B cell (primary cell): ENCODE measurements at regions not wholly inside any gene's neighbourhood (a gene's known extent, or its start where the extent isn't known, plus 50 kb on each side); places are given as distances from the start of the nearest gene placed in this dataset.

Source experiments
- ATAC-seq: fragments of 200-7000 bp; cut with Tn5 transposase; one replicate; pipeline ENCODE4 v1.10.0; 2021; ENCODE audit warnings: low read depth, mild to moderate bottlenecking, moderate number of reproducible peaks, moderate library complexity
- CTCF ChIA-PET: fragments of 350-600 bp; sonication (Branson Sonifier 250); formaldehyde crosslinking; loops from one replicate; lab custom pipeline; 2021; ENCODE audit warnings: antibody characterized with exemption, inconsistent platforms; lab: Charles Lee
- POLR2A ChIA-PET: fragments of 350-600 bp; sonication (Branson Sonifier 250); formaldehyde crosslinking; loops from one replicate; lab custom pipeline; 2021; ENCODE audit warnings: antibody characterized with exemption; lab: Charles Lee
- DNase-seq: peaks from one replicate; pipeline ENCODE4 v3.0.0; 2013
- H2AFZ ChIP-seq: 2 replicates; pipeline ENCODE4 v1.6.1; 2012; ENCODE audit warnings: mild to moderate bottlenecking, low read depth, low read length; ENCODE audit not compliant: insufficient read depth, poor library complexity, severe bottlenecking
- H3K27ac ChIP-seq, 2 donors: 1 replicate in 1 of 2; 2 replicates in 1 of 2; pipeline ENCODE4 v1.5.1; 2012 to 2013; ENCODE audit warnings: low read length in 2 of 2, mild to moderate bottlenecking in 2 of 2, moderate library complexity in 1 of 2
- H3K27me3 ChIP-seq, 4 experiments: fragments of 200-600 bp in 1 of 4; sonication (generic) in 1 of 4; replicated peaks in 1 of 4; 1 replicate in 2 of 4; 2 replicates in 2 of 4; pipeline versions ENCODE4 v1.6.1 to v1.7.0; 2013 to 2016; ENCODE audit warnings: low read length in 3 of 4, mild to moderate bottlenecking in 2 of 4, mixed read lengths in 1 of 4, moderate library complexity in 1 of 4; ENCODE audit not compliant: insufficient read depth in 4 of 4, control insufficient read depth in 3 of 4; ENCODE audit errors: control extremely low read depth in 1 of 4
- H3K36me3 ChIP-seq, 2 experiments: replicated peaks in 1 of 2; 1 replicate in 1 of 2; 2 replicates in 1 of 2; pipeline versions ENCODE4 v1.6.1 to v1.7.1; 2013; ENCODE audit warnings: low read length in 1 of 2; ENCODE audit not compliant: insufficient read depth in 2 of 2, control insufficient read depth in 1 of 2; ENCODE audit errors: control extremely low read depth in 1 of 2, extremely low read depth in 1 of 2
- H3K4me1 ChIP-seq, 2 donors: fragments of 200-600 bp in 1 of 2; sonication (generic) in 1 of 2; 1 replicate in 1 of 2; 2 replicates in 1 of 2; pipeline versions ENCODE4 v1.5.1 to v1.6.1; 2013 to 2017; ENCODE audit warnings: low read length in 2 of 2; ENCODE audit not compliant: control insufficient read depth in 2 of 2, insufficient read depth in 2 of 2
- H3K4me2 ChIP-seq: replicated peaks from 2 replicates; pipeline ENCODE3; 2012; ENCODE audit warnings: mild to moderate bottlenecking, low read depth, low read length; ENCODE audit not compliant: poor library complexity, severe bottlenecking
- H3K4me3 ChIP-seq, 5 experiments: fragments of 200-600 bp in 1 of 5; sonication (generic) in 1 of 5; 1 replicate in 3 of 5; 2 replicates in 2 of 5; pipeline versions ENCODE4 v1.5.1 to v1.7.0; 2011 to 2016; ENCODE audit warnings: low read length in 4 of 5, mild to moderate bottlenecking in 4 of 5, low read depth in 2 of 5, control low read depth in 1 of 5, moderate library complexity in 1 of 5; ENCODE audit not compliant: insufficient read depth in 1 of 5; ENCODE audit errors: control extremely low read depth in 1 of 5, extremely low read depth in 1 of 5
- H3K79me2 ChIP-seq: fragments of 200-600 bp; sonication (generic); one replicate; pipeline ENCODE4 v1.6.0; 2016; ENCODE audit warnings: low read length; ENCODE audit not compliant: control insufficient read depth, insufficient read depth
- H3K9ac ChIP-seq: fragments of 200-600 bp; sonication (generic); 2 replicates; pipeline ENCODE4 v1.6.1; 2017; ENCODE audit warnings: mild to moderate bottlenecking, low read length, moderate library complexity
- H3K9me3 ChIP-seq, 3 donors: one replicate each; pipeline versions ENCODE4 v1.6.1 to v1.7.1; 2013; ENCODE audit warnings: low read length in 2 of 3; ENCODE audit not compliant: control insufficient read depth in 2 of 3, insufficient read depth in 1 of 3; ENCODE audit errors: control extremely low read depth in 1 of 3
- H4K20me1 ChIP-seq: 2 replicates; pipeline ENCODE4 v1.6.0; 2012; ENCODE audit warnings: mild to moderate bottlenecking, low read length; ENCODE audit not compliant: insufficient read depth, control insufficient read depth, poor library complexity, severe bottlenecking
- H3K27ac Mint-ChIP-seq: one replicate; pipeline ENCODE4 v1.8.0; 2021; ENCODE audit warnings: mixed read lengths
- H3K27me3 Mint-ChIP-seq: one replicate; pipeline ENCODE4 v1.8.0; 2021; ENCODE audit warnings: mixed read lengths
- H3K4me1 Mint-ChIP-seq: one replicate; pipeline ENCODE4 v1.8.0; 2021; ENCODE audit warnings: mixed read lengths
- H3K4me3 Mint-ChIP-seq: one replicate; pipeline ENCODE4 v1.8.0; 2021; ENCODE audit warnings: mixed read lengths
- H3K9me3 Mint-ChIP-seq: one replicate; pipeline ENCODE4 v1.8.0; 2022; ENCODE audit warnings: mixed read lengths; ENCODE audit not compliant: insufficient read depth
- CTCF ChIP-seq: fragments of 200-600 bp; IDR thresholded peaks from one replicate; pipeline ENCODE4 v1.8.0; 2022; ENCODE audit warnings: antibody characterized with exemption, mild to moderate bottlenecking
- EZH2 ChIP-seq: IDR thresholded peaks from 2 replicates; pipeline ENCODE4 v1.6.1; 2012; ENCODE audit warnings: borderline replicate concordance, low read depth, mild to moderate bottlenecking, moderate library complexity, low read length; ENCODE audit not compliant: insufficient read depth, poor library complexity, severe bottlenecking
- WGBS: methylation state at CpG from one replicate; pipeline ENCODE4 v1.1.5; 2013; ENCODE audit warnings: missing lambda C conversion rate; ENCODE audit not compliant: insufficient coverage; 5-methylcytosine and 5-hydroxymethylcytosine counted together
- intact Hi-C: fragments of 100-400 bp; cut with micrococcal nuclease; formaldehyde crosslinking; loops from one replicate; pipeline ENCODE4 v1.10.0; 2022

DNA sequence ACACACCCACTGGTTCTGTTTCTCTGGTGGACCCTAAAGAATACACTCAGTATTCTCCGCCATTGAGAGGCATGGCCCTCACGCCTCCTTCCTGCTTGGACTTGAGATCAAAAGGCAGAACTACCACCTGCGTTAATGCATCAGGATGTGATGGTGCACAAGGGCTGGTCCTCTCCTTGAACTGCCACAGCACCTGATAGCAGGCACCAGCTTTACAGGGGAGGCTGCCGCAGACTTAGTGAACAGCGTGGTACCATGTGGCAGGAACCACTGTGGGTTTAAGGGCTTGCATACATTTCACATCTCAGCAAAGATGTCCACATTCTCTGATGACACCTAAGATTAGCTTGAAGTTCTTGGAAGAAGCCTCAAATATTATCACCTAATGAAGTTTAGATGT, 208.7 kb downstream of the GADD45G start:
- no peaks in the 10 kb centered on the region for H3K9me3 Mint-ChIP-seq
- Histone ChIP-seq H3K9ac (no peak overlapping the region), H4K20me1 (no peaks in the 10 kb centered on the region), H3K79me2 (no peaks in the 10 kb centered on the region), H3K4me3 (no peak overlapping the region), H2AFZ (no peak overlapping the region), H3K36me3 (no peaks in the 10 kb centered on the region), H3K27ac (no peak overlapping the region), H3K9me3 (no peaks in the 10 kb centered on the region), H3K27me3 (no peaks in the 10 kb centered on the region), H3K4me2 (no peak overlapping the region), H3K4me1 (peaks cover 33 to 36% of the 10 kb centered on the region in 2 donors)
- no peaks in the 10 kb centered on the region for H3K27me3 Mint-ChIP-seq
- intact Hi-C loops = loop anchor here (10.0 kb wide), 2 partner anchors 69 to 209 kb away; partner anchors contain the start of gene GADD45G
- H3K4me3 Mint-ChIP-seq = peak overlapping the region; percentile 20
- DNase-seq (no peak), ATAC-seq (no peak)
- ChIA-PET POLR2A (interaction anchor here (0.6 kb wide), 2 partner anchors 113 to 452 kb away, joined by 4 read pairs; no protein-coding TSS in a partner anchor), CTCF (no interaction called here)
- H3K4me1 Mint-ChIP-seq = peaks cover 43% of the 10 kb centered on the region
- WGBS = 94% methylated on average over 3 of the region's 5 CpGs
- TF ChIP-seq EZH2 (no peak), CTCF (no peak)
- peak overlapping the region; percentile 1 for H3K27ac Mint-ChIP-seq

DNA sequence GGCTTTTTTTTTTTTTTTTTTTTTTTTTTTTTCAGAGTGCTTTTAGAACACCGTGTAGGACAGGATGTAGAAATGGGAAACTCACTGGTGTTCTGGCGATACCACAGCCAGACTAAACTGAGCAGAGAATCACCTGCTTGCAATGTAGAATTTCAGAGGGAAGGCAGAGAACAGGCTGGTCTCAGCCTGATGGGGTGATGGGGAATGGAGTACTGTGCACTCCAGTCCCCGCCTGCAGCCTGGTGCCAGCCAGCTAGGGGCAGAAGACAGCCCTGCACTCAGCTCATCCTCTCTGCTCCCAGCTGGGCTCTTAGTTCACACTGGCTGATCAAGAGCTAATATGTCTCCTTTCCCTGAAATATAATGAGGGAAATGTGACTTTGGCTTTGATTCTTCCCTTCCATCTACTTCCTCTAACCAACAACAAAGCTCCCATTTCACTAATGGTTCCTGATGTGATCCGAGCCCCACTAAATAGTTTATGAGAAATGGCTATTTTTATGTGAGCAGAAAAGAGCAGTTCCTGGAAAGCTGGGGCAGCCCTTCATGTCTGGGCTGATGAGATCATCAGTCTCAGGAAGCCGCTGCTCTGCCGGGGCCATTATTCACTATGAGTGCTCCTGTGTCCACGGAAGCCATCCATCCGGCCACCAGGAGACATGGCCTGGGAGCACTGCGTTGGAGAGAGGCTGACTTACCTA, 209.7 kb downstream of the GADD45G start:
- H3K27ac Mint-ChIP-seq = peak overlapping the region; percentile 79
- Histone ChIP-seq H3K79me2 (no peaks in the 10 kb centered on the region), H3K9me3 (no peaks in the 10 kb centered on the region), H3K27ac (no peak overlapping the region), H4K20me1 (no peaks in the 10 kb centered on the region), H3K36me3 (no peaks in the 10 kb centered on the region), H3K27me3 (no peaks in the 10 kb centered on the region), H3K9ac (no peak overlapping the region), H3K4me2 (peak overlapping the region; percentile 62), H3K4me1 (peaks cover 36 to 39% of the 10 kb centered on the region in 2 donors), H3K4me3 (no peak overlapping the region), H2AFZ (peak overlapping the region; percentile 64)
- TF ChIP-seq CTCF (no peak), EZH2 (no peak)
- ChIA-PET CTCF (interaction anchor here (1.6 to 1.8 kb wide), 2 partner anchors 210 to 212 kb away, joined by 5 to 10 read pairs; partner anchors contain the start of gene GADD45G), POLR2A (interaction anchor here (0.6 to 0.7 kb wide), 3 partner anchors 112 to 990 kb away, joined by 4 to 7 read pairs (median 4); no protein-coding TSS in a partner anchor)
- H3K9me3 Mint-ChIP-seq = no peaks in the 10 kb centered on the region
- intact Hi-C loops = loop anchor here (2.0 to 10.0 kb wide), 4 partner anchors 14 to 210 kb away; partner anchors contain the start of gene GADD45G
- H3K4me1 Mint-ChIP-seq = peaks cover 52% of the 10 kb centered on the region
- no peak for ATAC-seq
- H3K27me3 Mint-ChIP-seq = no peaks in the 10 kb centered on the region
- 24% methylated on average over 7 of the region's 9 CpGs for WGBS
- DNase-seq = peak; percentile 46
- H3K4me3 Mint-ChIP-seq = peak overlapping the region; percentile 11
